Lung (tissue), 11 donors: ENCODE measurements at regions not wholly inside any gene's neighbourhood (a gene's known extent, or its start where the extent isn't known, plus 50 kb on each side); places are given as distances from the start of the nearest gene placed in this dataset.

ENCODE experiments used
- ATAC-seq: fragments of 200-7000 bp; cut with Tn5 transposase; one replicate; pipeline ENCODE4 v1.9.1; 2020; ENCODE audit warnings: moderate number of reproducible peaks; ENCODE audit not compliant: insufficient read depth, low FRiP score
- DNase-seq, 3 donors: peaks; one replicate each; pipeline ENCODE4 v3.0.0-alpha.2; 2013 to 2017
- H3K27ac ChIP-seq, 2 donors: one replicate each; pipeline ENCODE4 v1.5.1; 2013; ENCODE audit warnings: mild to moderate bottlenecking in 2 of 2, moderate library complexity in 2 of 2, control low read depth in 1 of 2, inconsistent platforms in 1 of 2, low read depth in 1 of 2, low read length in 1 of 2
- H3K27me3 ChIP-seq, 3 donors: one replicate each; pipeline ENCODE4 v1.5.1; 2013; ENCODE audit warnings: low read length in 2 of 3; ENCODE audit not compliant: control insufficient read depth in 3 of 3, insufficient read depth in 3 of 3
- H3K36me3 ChIP-seq, 4 donors: one replicate each; pipeline ENCODE4 v1.5.1; 2013; ENCODE audit warnings: low read length in 4 of 4, mild to moderate bottlenecking in 1 of 4, moderate library complexity in 1 of 4; ENCODE audit not compliant: control insufficient read depth in 4 of 4, insufficient read depth in 4 of 4
- H3K4me1 ChIP-seq, 5 donors: one replicate each; pipeline ENCODE4 v1.5.1; 2013; ENCODE audit warnings: low read length in 5 of 5, mild to moderate bottlenecking in 2 of 5, moderate library complexity in 1 of 5; ENCODE audit not compliant: control insufficient read depth in 5 of 5, insufficient read depth in 5 of 5
- H3K4me3 ChIP-seq: one replicate; pipeline ENCODE4 v1.5.1; 2013; ENCODE audit warnings: mild to moderate bottlenecking, control low read depth, moderate library complexity
- H3K9ac ChIP-seq, 2 donors: one replicate each; pipeline ENCODE4 v1.5.1; 2013; ENCODE audit warnings: low read length in 2 of 2, control low read depth in 1 of 2; ENCODE audit not compliant: insufficient read depth in 1 of 2
- H3K9me3 ChIP-seq, 4 donors: one replicate each; pipeline ENCODE4 v1.5.1; 2013; ENCODE audit warnings: low read length in 3 of 4, mild to moderate bottlenecking in 1 of 4, moderate library complexity in 1 of 4; ENCODE audit not compliant: control insufficient read depth in 4 of 4, insufficient read depth in 3 of 4
- CTCF ChIP-seq: IDR thresholded peaks from 2 replicates; pipeline ENCODE4 v1.5.1; 2012; ENCODE audit warnings: mild to moderate bottlenecking; ENCODE audit errors: control extremely low read depth, extremely low read depth
- WGBS, 2 donors: extraction: QIAGEN DNeasy Blood & Tissue Kit; methylation state at CpG; one replicate each; pipeline ENCODE4 v1.1.7; 2013; 5-methylcytosine and 5-hydroxymethylcytosine counted together
- donor health status: control.
- donor health status: control.
- donor health status: Bipolar disorder and iron deficiency.
- donor health status: healthy.
- donor health status: DM: yes; HTN: yes; CAD: no.

GRCh38 chr3:88000853-88001252 is 58.0 kb downstream of the CGGBP1 start:
- TF ChIP-seq CTCF: no peak
- 50 to 53% methylated on average over 13 of the region's 13 CpGs for WGBS, 2 donors
- peak; percentile 23 for ATAC-seq
- peak in 1 of 3 donors; percentile 35 for DNase-seq
- Histone ChIP-seq H3K36me3 (no peaks in the 10 kb centered on the region), H3K9me3 (no peaks in the 10 kb centered on the region), H3K4me1 (no peaks in the 10 kb centered on the region), H3K27ac (no peak overlapping the region), H3K27me3 (peaks cover 0 to 6% (median 0%) of the 10 kb centered on the region in 3 donors), H3K9ac (peak overlapping the region in 1 of 2 donors; percentile 17), H3K4me3 (no peak overlapping the region)

- Histone ChIP-seq H3K27ac (no peak overlapping the region), H3K9me3 (no peaks in the 10 kb centered on the region), H3K9ac (no peak overlapping the region), H3K4me3 (no peak overlapping the region), H3K4me1 (no peaks in the 10 kb centered on the region), H3K27me3 (peaks cover 0 to 6% (median 0%) of the 10 kb centered on the region in 3 donors), H3K36me3 (no peaks in the 10 kb centered on the region)
- no peak for TF ChIP-seq CTCF
- ATAC-seq: no peak
- no peak for DNase-seq
Observed at GRCh38 chr3:87997966-87998365, 60.8 kb downstream of the CGGBP1 start.

GRCh38 chr3:87997298-87997697 is 61.5 kb downstream of the CGGBP1 start:
- no peak overlapping the region for H3K9ac ChIP-seq
- WGBS, 2 donors: 40 to 44% methylated on average over 4 of the region's 4 CpGs
- DNase-seq (no peak), ATAC-seq (no peak)
- H3K36me3 ChIP-seq: no peaks in the 10 kb centered on the region
- H3K4me3 ChIP-seq: no peak overlapping the region
- no peaks in the 10 kb centered on the region for H3K9me3 ChIP-seq
- no peak overlapping the region for H3K27ac ChIP-seq
- no peak for TF ChIP-seq CTCF
- H3K4me1 ChIP-seq: no peaks in the 10 kb centered on the region
- H3K27me3 ChIP-seq: peaks cover 0 to 6% (median 0%) of the 10 kb centered on the region in 3 donors

GRCh38 chr3:87996882-87997281 is 61.9 kb downstream of the CGGBP1 start:
- H3K27me3 ChIP-seq: peaks cover 0 to 6% (median 0%) of the 10 kb centered on the region in 3 donors
- H3K9me3 ChIP-seq: no peaks in the 10 kb centered on the region
- TF ChIP-seq CTCF: no peak
- DNase-seq: no peak
- H3K36me3 ChIP-seq: no peaks in the 10 kb centered on the region
- ATAC-seq: no peak
- no peak overlapping the region for H3K27ac ChIP-seq
- no peak overlapping the region for H3K9ac ChIP-seq
- 26 to 47% methylated on average over 2 of the region's 2 CpGs for WGBS, 2 donors
- no peaks in the 10 kb centered on the region for H3K4me1 ChIP-seq
- no peak overlapping the region for H3K4me3 ChIP-seq
